T-helper 1 cell treated with Interleukin-12 subunit alpha and Interleukin-12 subunit beta and Interleukin-4 antibody, amounts not matched to agents 30 μg/mL and 1 μg/mL, for 36 hours (primary cell): ENCODE measurements at regions not wholly inside any gene's neighbourhood (a gene's known extent, or its start where the extent isn't known, plus 50 kb on each side); places are given as distances from the start of the nearest gene placed in this dataset.
A peak's percentile ranks its signal among the peaks of the same experiment; 100 is the strongest.
"Not testable (repeated sequence)": the region's sequence is repeated elsewhere in the genome, so short reads cannot be mapped to it uniquely, and the experiment has no call there.

ENCODE experiments used
- H3K27ac Mint-ChIP-seq: one replicate; pipeline ENCODE4 v1.8.0; 2021; ENCODE audit warnings: mild to moderate bottlenecking, mixed read lengths
- H3K27me3 Mint-ChIP-seq: one replicate; pipeline ENCODE4 v1.8.0; 2021; ENCODE audit warnings: low read depth, mixed read lengths
- H3K36me3 Mint-ChIP-seq: one replicate; pipeline ENCODE4 v1.8.0; 2021; ENCODE audit warnings: low read depth, mixed read lengths
- H3K4me1 Mint-ChIP-seq: one replicate; pipeline ENCODE4 v1.8.0; 2021; ENCODE audit warnings: low read depth, mixed read lengths
- H3K4me3 Mint-ChIP-seq: one replicate; pipeline ENCODE4 v1.8.0; 2021; ENCODE audit warnings: mild to moderate bottlenecking, moderate library complexity, mixed read lengths
- H3K9me3 Mint-ChIP-seq: one replicate; pipeline ENCODE4 v1.8.0; 2021; ENCODE audit warnings: mixed read lengths

- Mint-ChIP-seq H3K27me3 (peaks cover 15% of the 10 kb centered on the region), H3K36me3 (peaks cover 4% of the 10 kb centered on the region), H3K4me3 (no peak overlapping the region), H3K4me1 (peaks cover 50% of the 10 kb centered on the region), H3K9me3 (no peaks in the 10 kb centered on the region), H3K27ac (no peak overlapping the region)
Measured at GRCh38 chr10:8327140-8327423, 272.6 kb downstream of the GATA3 start.

- peaks cover 3% of the 10 kb centered on the region for H3K36me3 Mint-ChIP-seq
- peaks cover 4% of the 10 kb centered on the region for H3K27me3 Mint-ChIP-seq
- H3K4me1 Mint-ChIP-seq, result peaks cover 33% of the 10 kb centered on the region
- peak overlapping the region; percentile 80 for H3K4me3 Mint-ChIP-seq
- peak overlapping the region; percentile 57 for H3K27ac Mint-ChIP-seq
- no peaks in the 10 kb centered on the region for H3K9me3 Mint-ChIP-seq
Measured at GRCh38 chr10:8331387-8331786, 276.9 kb downstream of the GATA3 start.

- peaks cover 31% of the 10 kb centered on the region for H3K4me1 Mint-ChIP-seq
Measured at GRCh38 chr10:8331896-8332729, 277.6 kb downstream of the GATA3 start.

GRCh38 chr10:8332730-8333111, 278.2 kb downstream of the GATA3 start:
- Mint-ChIP-seq H3K36me3 (peaks cover 3% of the 10 kb centered on the region), H3K27ac (peak overlapping the region; percentile 81), H3K4me1 (peaks cover 31% of the 10 kb centered on the region), H3K9me3 (no peaks in the 10 kb centered on the region), H3K27me3 (peaks cover 4% of the 10 kb centered on the region), H3K4me3 (peak overlapping the region; percentile 80)

More at GRCh38 chr10:8331896-8332729, 277.6 kb downstream of the GATA3 start:
- H3K27ac Mint-ChIP-seq, result peak overlapping the region; percentile 81
- peaks cover 3% of the 10 kb centered on the region for H3K36me3 Mint-ChIP-seq
- H3K4me3 Mint-ChIP-seq, result peak overlapping the region; percentile 80
- peaks cover 4% of the 10 kb centered on the region for H3K27me3 Mint-ChIP-seq
- H3K9me3 Mint-ChIP-seq, result no peaks in the 10 kb centered on the region

GRCh38 chr10:8334631-8335030, 280.1 kb downstream of the GATA3 start:
- H3K4me3 Mint-ChIP-seq, result no peak overlapping the region
- peaks cover 3% of the 10 kb centered on the region for H3K36me3 Mint-ChIP-seq
- peaks cover 31% of the 10 kb centered on the region for H3K4me1 Mint-ChIP-seq
- H3K27me3 Mint-ChIP-seq, result peaks cover 4% of the 10 kb centered on the region
- H3K9me3 Mint-ChIP-seq, result no peaks in the 10 kb centered on the region
- no peak overlapping the region for H3K27ac Mint-ChIP-seq

DNA sequence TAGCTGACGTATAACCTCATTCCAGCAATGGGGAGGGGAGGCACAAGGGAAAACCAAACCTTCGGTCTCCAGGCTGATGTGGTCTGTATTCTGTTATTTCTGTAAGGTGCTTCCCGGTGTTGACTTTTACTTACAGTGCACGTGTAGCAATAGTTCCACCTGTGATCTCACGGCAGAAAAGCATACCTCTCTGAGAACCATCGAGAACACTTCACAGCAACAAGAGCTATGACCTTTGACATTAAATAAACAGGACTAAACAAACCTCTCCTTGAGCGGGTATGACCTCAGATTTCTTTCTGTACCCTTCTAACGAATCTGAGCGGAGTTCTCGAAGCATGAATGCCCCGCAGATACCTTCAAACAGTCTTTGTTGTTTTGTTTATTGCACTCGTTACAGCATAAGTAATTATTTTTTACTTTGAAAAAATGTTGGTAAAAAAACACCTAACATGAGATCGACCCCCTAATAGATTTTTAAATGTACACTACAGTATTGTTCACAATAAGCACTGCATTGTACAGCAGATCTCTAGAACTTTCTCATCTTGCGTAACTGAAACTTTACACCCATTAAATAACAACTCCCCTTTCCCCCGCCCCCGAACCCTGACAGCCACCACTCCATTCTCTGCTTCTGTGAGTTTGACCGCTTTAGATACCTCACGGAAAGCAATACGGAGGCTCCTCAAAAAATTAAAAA, 282.3 kb downstream of the GATA3 start:
- Mint-ChIP-seq H3K36me3 (peaks cover 3% of the 10 kb centered on the region), H3K4me1 (peaks cover 14% of the 10 kb centered on the region)

DNA sequence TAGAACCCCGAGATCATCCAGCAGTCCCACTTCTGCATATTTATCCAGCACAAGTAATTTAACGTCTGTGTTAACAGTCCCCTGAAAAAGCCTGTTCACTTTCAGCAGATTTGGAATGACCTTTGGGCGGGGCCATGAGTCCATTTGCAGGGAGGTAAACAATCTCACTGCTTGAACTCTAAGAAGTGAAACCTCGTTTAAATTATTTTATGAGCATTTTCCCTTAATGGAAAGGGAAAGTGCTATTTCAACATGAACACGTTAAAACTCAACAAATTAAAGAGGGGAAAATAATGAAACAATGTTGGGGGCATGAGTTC, 282.8 kb downstream of the GATA3 start:
- peaks cover 10% of the 10 kb centered on the region for H3K4me1 Mint-ChIP-seq
- peaks cover 4% of the 10 kb centered on the region for H3K9me3 Mint-ChIP-seq
- H3K36me3 Mint-ChIP-seq, result peaks cover 4% of the 10 kb centered on the region
- H3K4me3 Mint-ChIP-seq, result no peak overlapping the region
- H3K27me3 Mint-ChIP-seq, result peaks cover 16% of the 10 kb centered on the region
- H3K27ac Mint-ChIP-seq, result no peak overlapping the region

More for the DNA sequence above, 282.3 kb downstream of the GATA3 start:
- H3K9me3 Mint-ChIP-seq, result peaks cover 4% of the 10 kb centered on the region
- H3K4me3 Mint-ChIP-seq, result no peak overlapping the region
- no peak overlapping the region for H3K27ac Mint-ChIP-seq
- H3K27me3 Mint-ChIP-seq, result peaks cover 15% of the 10 kb centered on the region

DNA sequence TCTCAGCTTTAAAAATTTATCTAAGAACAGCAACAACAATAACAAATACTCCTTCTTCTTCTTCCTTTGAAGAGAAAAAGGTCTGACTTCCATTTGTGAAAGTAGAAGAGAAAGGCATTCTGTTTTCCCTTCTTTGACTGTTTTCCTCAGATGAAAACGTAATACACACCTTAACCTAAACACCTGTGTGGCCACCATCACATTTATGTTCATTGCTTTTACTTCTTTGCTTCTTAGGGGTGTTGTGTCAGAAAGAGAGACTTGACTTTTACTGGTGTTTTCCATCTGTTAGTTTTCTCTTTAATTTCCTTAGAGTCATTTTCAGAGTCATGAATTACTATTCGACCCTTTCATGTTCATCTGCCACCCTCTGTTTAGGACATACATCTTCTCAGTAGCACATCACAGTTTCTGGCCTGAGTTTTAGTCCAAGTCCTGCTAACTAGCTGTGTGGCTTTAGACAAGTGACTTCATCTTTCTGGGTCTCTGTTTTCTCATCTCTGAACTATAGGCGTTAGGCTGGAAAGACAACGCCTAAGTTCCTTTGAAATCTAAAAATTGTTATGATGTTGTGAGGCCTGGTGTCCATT, 283.8 kb downstream of the GATA3 start:
- Mint-ChIP-seq H3K27ac (peak overlapping the region; percentile 18), H3K4me3 (no peak overlapping the region), H3K36me3 (peaks cover 5% of the 10 kb centered on the region), H3K4me1 (peaks cover 7% of the 10 kb centered on the region), H3K9me3 (peaks cover 4% of the 10 kb centered on the region), H3K27me3 (peaks cover 21% of the 10 kb centered on the region)

DNA sequence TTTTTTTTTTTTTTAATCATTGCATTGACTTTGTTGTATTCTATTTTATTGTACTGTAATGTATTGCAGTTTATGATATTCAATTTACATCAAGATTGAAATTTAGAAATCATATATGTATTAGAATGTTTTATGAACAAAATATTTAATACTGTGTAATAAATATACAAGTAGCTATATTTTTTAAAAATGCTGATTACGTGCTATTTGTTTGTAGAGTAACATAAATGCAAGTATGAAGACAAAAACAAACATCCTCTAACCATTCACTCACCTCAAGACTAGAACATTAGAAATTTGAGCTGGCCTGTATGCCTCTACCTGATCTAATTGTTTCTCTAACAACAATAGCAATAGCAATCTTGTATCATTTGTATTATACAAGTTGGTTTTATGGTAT, 290.3 kb downstream of the GATA3 start:
- Mint-ChIP-seq H3K4me1 (no peaks in the 10 kb centered on the region), H3K27ac (no peak overlapping the region), H3K27me3 (peaks cover 38% of the 10 kb centered on the region), H3K9me3 (peaks cover 14% of the 10 kb centered on the region), H3K4me3 (no peak overlapping the region), H3K36me3 (peaks cover 5% of the 10 kb centered on the region)

GRCh38 chr10:8346861-8347260, 292.4 kb downstream of the GATA3 start:
- H3K4me1 Mint-ChIP-seq, result no peaks in the 10 kb centered on the region
- peaks cover 10% of the 10 kb centered on the region for H3K9me3 Mint-ChIP-seq
- H3K27me3 Mint-ChIP-seq, result peaks cover 27% of the 10 kb centered on the region
- no peak overlapping the region for H3K27ac Mint-ChIP-seq
- peaks cover 1% of the 10 kb centered on the region for H3K36me3 Mint-ChIP-seq
- no peak overlapping the region for H3K4me3 Mint-ChIP-seq

GRCh38 chr10:8347614-8348013, 293.1 kb downstream of the GATA3 start:
- H3K4me1 Mint-ChIP-seq, H3K4me3 Mint-ChIP-seq, H3K36me3 Mint-ChIP-seq, H3K9me3 Mint-ChIP-seq, H3K27ac Mint-ChIP-seq: not testable (repeated sequence)
- peaks cover 28% of the 10 kb centered on the region for H3K27me3 Mint-ChIP-seq

DNA sequence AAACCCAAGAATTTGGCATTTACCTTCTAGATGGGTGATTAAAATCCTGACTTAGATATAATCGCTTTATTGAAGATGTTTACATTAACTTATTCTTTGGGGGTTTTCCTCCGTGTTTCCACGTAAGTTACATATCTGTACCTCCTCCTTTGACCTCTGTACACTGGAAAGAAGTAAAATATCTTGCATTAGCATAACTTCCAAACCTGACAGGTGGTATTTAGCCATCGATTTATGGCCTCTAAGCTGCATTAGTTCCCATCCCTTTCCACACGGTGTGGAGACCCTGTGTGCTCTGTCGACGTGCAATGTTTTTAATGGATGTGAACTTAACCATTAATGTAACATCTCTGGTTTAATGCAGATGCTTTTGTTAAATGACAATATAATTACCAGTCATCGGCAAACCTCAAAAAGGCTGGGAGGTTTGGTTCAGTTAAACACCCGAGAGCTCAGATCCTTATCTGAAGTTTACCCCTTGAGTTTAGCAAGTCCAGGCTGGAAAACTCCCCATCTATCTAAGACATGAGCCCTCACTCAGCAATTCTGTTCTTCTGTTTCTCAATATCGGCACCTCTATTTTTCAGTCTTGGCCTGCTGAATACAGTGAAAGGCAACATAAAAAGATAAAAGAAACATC, 295.2 kb downstream of the GATA3 start:
- Mint-ChIP-seq H3K4me3 (no peak overlapping the region), H3K27me3 (peaks cover 29% of the 10 kb centered on the region), H3K27ac (no peak overlapping the region), H3K36me3 (no peaks in the 10 kb centered on the region), H3K9me3 (peaks cover 7% of the 10 kb centered on the region), H3K4me1 (no peaks in the 10 kb centered on the region)

- H3K36me3 Mint-ChIP-seq, result no peaks in the 10 kb centered on the region
- H3K4me1 Mint-ChIP-seq, result no peaks in the 10 kb centered on the region
- no peak overlapping the region for H3K27ac Mint-ChIP-seq
- peaks cover 7% of the 10 kb centered on the region for H3K9me3 Mint-ChIP-seq
- H3K27me3 Mint-ChIP-seq, result peaks cover 36% of the 10 kb centered on the region
- H3K4me3 Mint-ChIP-seq, result no peak overlapping the region
Measured at GRCh38 chr10:8350250-8350967, 295.9 kb downstream of the GATA3 start.
